B cell (primary cell): ENCODE measurements at regions not wholly inside any gene's neighbourhood (a gene's known extent, or its start where the extent isn't known, plus 50 kb on each side); places are given as distances from the start of the nearest gene placed in this dataset.
"Not testable (repeated sequence)": the region's sequence is repeated elsewhere in the genome, so short reads cannot be mapped to it uniquely, and the experiment has no call there.

Source experiments
- ATAC-seq: fragments of 200-7000 bp; cut with Tn5 transposase; one replicate; pipeline ENCODE4 v1.10.0; 2021; ENCODE audit warnings: low read depth, mild to moderate bottlenecking, moderate number of reproducible peaks, moderate library complexity
- CTCF ChIA-PET: fragments of 350-600 bp; sonication (Branson Sonifier 250); formaldehyde crosslinking; loops from one replicate; lab custom pipeline; 2021; ENCODE audit warnings: antibody characterized with exemption, inconsistent platforms; lab: Charles Lee
- POLR2A ChIA-PET: fragments of 350-600 bp; sonication (Branson Sonifier 250); formaldehyde crosslinking; loops from one replicate; lab custom pipeline; 2021; ENCODE audit warnings: antibody characterized with exemption; lab: Charles Lee
- DNase-seq: peaks from one replicate; pipeline ENCODE4 v3.0.0; 2013
- H2AFZ ChIP-seq: 2 replicates; pipeline ENCODE4 v1.6.1; 2012; ENCODE audit warnings: mild to moderate bottlenecking, low read depth, low read length; ENCODE audit not compliant: insufficient read depth, poor library complexity, severe bottlenecking
- H3K27ac ChIP-seq, 2 donors: 1 replicate in 1 of 2; 2 replicates in 1 of 2; pipeline ENCODE4 v1.5.1; 2012 to 2013; ENCODE audit warnings: low read length in 2 of 2, mild to moderate bottlenecking in 2 of 2, moderate library complexity in 1 of 2
- H3K27me3 ChIP-seq, 4 experiments: fragments of 200-600 bp in 1 of 4; sonication (generic) in 1 of 4; replicated peaks in 1 of 4; 1 replicate in 2 of 4; 2 replicates in 2 of 4; pipeline versions ENCODE4 v1.6.1 to v1.7.0; 2013 to 2016; ENCODE audit warnings: low read length in 3 of 4, mild to moderate bottlenecking in 2 of 4, mixed read lengths in 1 of 4, moderate library complexity in 1 of 4; ENCODE audit not compliant: insufficient read depth in 4 of 4, control insufficient read depth in 3 of 4; ENCODE audit errors: control extremely low read depth in 1 of 4
- H3K36me3 ChIP-seq, 2 experiments: replicated peaks in 1 of 2; 1 replicate in 1 of 2; 2 replicates in 1 of 2; pipeline versions ENCODE4 v1.6.1 to v1.7.1; 2013; ENCODE audit warnings: low read length in 1 of 2; ENCODE audit not compliant: insufficient read depth in 2 of 2, control insufficient read depth in 1 of 2; ENCODE audit errors: control extremely low read depth in 1 of 2, extremely low read depth in 1 of 2
- H3K4me1 ChIP-seq, 2 donors: fragments of 200-600 bp in 1 of 2; sonication (generic) in 1 of 2; 1 replicate in 1 of 2; 2 replicates in 1 of 2; pipeline versions ENCODE4 v1.5.1 to v1.6.1; 2013 to 2017; ENCODE audit warnings: low read length in 2 of 2; ENCODE audit not compliant: control insufficient read depth in 2 of 2, insufficient read depth in 2 of 2
- H3K4me2 ChIP-seq: replicated peaks from 2 replicates; pipeline ENCODE3; 2012; ENCODE audit warnings: mild to moderate bottlenecking, low read depth, low read length; ENCODE audit not compliant: poor library complexity, severe bottlenecking
- H3K4me3 ChIP-seq, 5 experiments: fragments of 200-600 bp in 1 of 5; sonication (generic) in 1 of 5; 1 replicate in 3 of 5; 2 replicates in 2 of 5; pipeline versions ENCODE4 v1.5.1 to v1.7.0; 2011 to 2016; ENCODE audit warnings: low read length in 4 of 5, mild to moderate bottlenecking in 4 of 5, low read depth in 2 of 5, control low read depth in 1 of 5, moderate library complexity in 1 of 5; ENCODE audit not compliant: insufficient read depth in 1 of 5; ENCODE audit errors: control extremely low read depth in 1 of 5, extremely low read depth in 1 of 5
- H3K79me2 ChIP-seq: fragments of 200-600 bp; sonication (generic); one replicate; pipeline ENCODE4 v1.6.0; 2016; ENCODE audit warnings: low read length; ENCODE audit not compliant: control insufficient read depth, insufficient read depth
- H3K9ac ChIP-seq: fragments of 200-600 bp; sonication (generic); 2 replicates; pipeline ENCODE4 v1.6.1; 2017; ENCODE audit warnings: mild to moderate bottlenecking, low read length, moderate library complexity
- H3K9me3 ChIP-seq, 3 donors: one replicate each; pipeline versions ENCODE4 v1.6.1 to v1.7.1; 2013; ENCODE audit warnings: low read length in 2 of 3; ENCODE audit not compliant: control insufficient read depth in 2 of 3, insufficient read depth in 1 of 3; ENCODE audit errors: control extremely low read depth in 1 of 3
- H4K20me1 ChIP-seq: 2 replicates; pipeline ENCODE4 v1.6.0; 2012; ENCODE audit warnings: mild to moderate bottlenecking, low read length; ENCODE audit not compliant: insufficient read depth, control insufficient read depth, poor library complexity, severe bottlenecking
- H3K27ac Mint-ChIP-seq: one replicate; pipeline ENCODE4 v1.8.0; 2021; ENCODE audit warnings: mixed read lengths
- H3K27me3 Mint-ChIP-seq: one replicate; pipeline ENCODE4 v1.8.0; 2021; ENCODE audit warnings: mixed read lengths
- H3K4me1 Mint-ChIP-seq: one replicate; pipeline ENCODE4 v1.8.0; 2021; ENCODE audit warnings: mixed read lengths
- H3K4me3 Mint-ChIP-seq: one replicate; pipeline ENCODE4 v1.8.0; 2021; ENCODE audit warnings: mixed read lengths
- H3K9me3 Mint-ChIP-seq: one replicate; pipeline ENCODE4 v1.8.0; 2022; ENCODE audit warnings: mixed read lengths; ENCODE audit not compliant: insufficient read depth
- EZH2 ChIP-seq: IDR thresholded peaks from 2 replicates; pipeline ENCODE4 v1.6.1; 2012; ENCODE audit warnings: borderline replicate concordance, low read depth, mild to moderate bottlenecking, moderate library complexity, low read length; ENCODE audit not compliant: insufficient read depth, poor library complexity, severe bottlenecking
- WGBS: methylation state at CpG from one replicate; pipeline ENCODE4 v1.1.5; 2013; ENCODE audit warnings: missing lambda C conversion rate; ENCODE audit not compliant: insufficient coverage; 5-methylcytosine and 5-hydroxymethylcytosine counted together
- intact Hi-C: fragments of 100-400 bp; cut with micrococcal nuclease; formaldehyde crosslinking; loops from one replicate; pipeline ENCODE4 v1.10.0; 2022
- TF ChIP-seq, protein P1 (sequence below): fragments of 200-600 bp; IDR thresholded peaks from one replicate; pipeline ENCODE4 v1.8.0; 2022; ENCODE audit warnings: antibody characterized with exemption, mild to moderate bottlenecking

DNA sequence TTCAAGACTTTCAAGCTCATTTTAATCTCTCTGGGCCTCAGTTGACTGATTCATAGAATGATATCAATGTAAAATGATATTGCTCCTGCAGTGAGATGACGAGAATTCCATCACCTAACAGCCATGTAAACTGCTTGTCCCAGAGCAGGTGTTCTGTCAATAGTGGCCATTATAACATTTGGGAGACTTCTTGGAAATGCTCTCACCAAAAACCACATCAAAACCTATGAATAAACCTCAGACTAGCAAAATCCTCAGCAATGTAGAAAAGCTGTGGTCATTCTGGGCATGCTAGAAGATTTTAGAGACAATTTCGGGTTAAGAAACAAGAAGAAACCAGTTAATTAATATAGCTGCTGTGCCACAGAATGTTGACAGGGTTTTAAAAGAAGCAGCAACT, 225.4 kb downstream of the FRK start:
- H3K9me3 ChIP-seq: peaks cover 0 to 4% (median 0%) of the 10 kb centered on the region in 3 donors
- Mint-ChIP-seq H3K27me3 (peaks cover 3% of the 10 kb centered on the region), H3K4me3 (no peak overlapping the region), H3K9me3 (no peaks in the 10 kb centered on the region), H3K4me1 (no peaks in the 10 kb centered on the region), H3K27ac (no peak overlapping the region)
- H3K79me2 ChIP-seq: no peaks in the 10 kb centered on the region
- intact Hi-C loops: no loop called here
- no peak overlapping the region for H3K4me3 ChIP-seq
- DNase-seq: no peak
- ChIA-PET CTCF (no interaction called here), POLR2A (no interaction called here)
- no peak overlapping the region for H3K4me2 ChIP-seq
- no peaks in the 10 kb centered on the region for H3K36me3 ChIP-seq
- H3K27ac ChIP-seq: no peak overlapping the region
- H3K4me1 ChIP-seq: no peaks in the 10 kb centered on the region
- WGBS: 67% methylated on average over 1 of the region's 2 CpGs
- H3K27me3 ChIP-seq: no peaks in the 10 kb centered on the region
- no peak overlapping the region for H2AFZ ChIP-seq
- no peak for ATAC-seq
- TF ChIP-seq, protein P1, sequence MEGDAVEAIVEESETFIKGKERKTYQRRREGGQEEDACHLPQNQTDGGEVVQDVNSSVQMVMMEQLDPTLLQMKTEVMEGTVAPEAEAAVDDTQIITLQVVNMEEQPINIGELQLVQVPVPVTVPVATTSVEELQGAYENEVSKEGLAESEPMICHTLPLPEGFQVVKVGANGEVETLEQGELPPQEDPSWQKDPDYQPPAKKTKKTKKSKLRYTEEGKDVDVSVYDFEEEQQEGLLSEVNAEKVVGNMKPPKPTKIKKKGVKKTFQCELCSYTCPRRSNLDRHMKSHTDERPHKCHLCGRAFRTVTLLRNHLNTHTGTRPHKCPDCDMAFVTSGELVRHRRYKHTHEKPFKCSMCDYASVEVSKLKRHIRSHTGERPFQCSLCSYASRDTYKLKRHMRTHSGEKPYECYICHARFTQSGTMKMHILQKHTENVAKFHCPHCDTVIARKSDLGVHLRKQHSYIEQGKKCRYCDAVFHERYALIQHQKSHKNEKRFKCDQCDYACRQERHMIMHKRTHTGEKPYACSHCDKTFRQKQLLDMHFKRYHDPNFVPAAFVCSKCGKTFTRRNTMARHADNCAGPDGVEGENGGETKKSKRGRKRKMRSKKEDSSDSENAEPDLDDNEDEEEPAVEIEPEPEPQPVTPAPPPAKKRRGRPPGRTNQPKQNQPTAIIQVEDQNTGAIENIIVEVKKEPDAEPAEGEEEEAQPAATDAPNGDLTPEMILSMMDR: no peak
- TF ChIP-seq EZH2: no peak
- no peak overlapping the region for H3K9ac ChIP-seq
- H4K20me1 ChIP-seq: no peaks in the 10 kb centered on the region

DNA sequence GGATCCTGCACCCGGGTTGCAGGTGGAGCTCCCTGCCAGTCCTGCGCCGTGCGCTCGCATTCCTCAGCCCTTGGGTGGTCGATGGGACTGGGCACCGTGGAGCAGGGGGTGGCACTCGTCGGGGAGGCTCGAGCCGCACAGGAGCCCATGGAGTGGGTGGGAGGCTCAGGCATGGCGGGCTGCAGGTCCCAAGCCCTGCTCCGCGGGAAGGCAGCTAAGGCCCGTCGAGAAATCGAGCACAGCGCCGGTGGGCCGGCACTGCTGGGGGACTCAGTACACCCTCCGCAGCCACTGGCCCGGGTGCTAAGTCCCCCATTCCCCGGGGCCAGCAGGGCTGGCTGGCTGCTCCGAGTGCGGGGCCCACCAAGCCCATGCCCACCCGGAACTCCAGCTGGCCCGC, 226.1 kb downstream of the FRK start:
- H3K4me1 Mint-ChIP-seq, H3K4me2 ChIP-seq, H3K79me2 ChIP-seq, ATAC-seq, intact Hi-C loops, H2AFZ ChIP-seq, H3K27ac ChIP-seq, DNase-seq, H3K9me3 ChIP-seq, H3K36me3 ChIP-seq, H3K27me3 Mint-ChIP-seq, H3K4me3 Mint-ChIP-seq, H3K27ac Mint-ChIP-seq, H3K4me3 ChIP-seq, CTCF ChIA-PET, H4K20me1 ChIP-seq, POLR2A ChIA-PET, H3K4me1 ChIP-seq, H3K9ac ChIP-seq, H3K9me3 Mint-ChIP-seq, H3K27me3 ChIP-seq: not testable (repeated sequence)
- WGBS: 97% methylated on average over 21 of the region's 27 CpGs
